Esophagus squamous epithelium (tissue), 4 donors: ENCODE measurements at regions not wholly inside any gene's neighbourhood (a gene's known extent, or its start where the extent isn't known, plus 50 kb on each side); places are given as distances from the start of the nearest gene placed in this dataset.

Experiments
- POLR2A ChIP-seq, 4 donors: fragments of 450-650 bp; IDR thresholded peaks; one replicate each; pipeline ENCODE4 v1.6.1; 2017; ENCODE audit warnings: antibody characterized with exemption in 4 of 4, mild to moderate bottlenecking in 4 of 4, moderate library complexity in 3 of 4
- TF ChIP-seq, protein P1 (sequence below), 6 experiments: fragments of 450-650 bp in 4 of 6; fragments of 200-600 bp in 2 of 6; sonication (generic) in 2 of 6; IDR thresholded peaks; one replicate each; pipeline ENCODE4 v1.5.1; 2016 to 2019; ENCODE audit warnings: antibody characterized with exemption in 6 of 6, mild to moderate bottlenecking in 4 of 6, moderate library complexity in 4 of 6

DNA sequence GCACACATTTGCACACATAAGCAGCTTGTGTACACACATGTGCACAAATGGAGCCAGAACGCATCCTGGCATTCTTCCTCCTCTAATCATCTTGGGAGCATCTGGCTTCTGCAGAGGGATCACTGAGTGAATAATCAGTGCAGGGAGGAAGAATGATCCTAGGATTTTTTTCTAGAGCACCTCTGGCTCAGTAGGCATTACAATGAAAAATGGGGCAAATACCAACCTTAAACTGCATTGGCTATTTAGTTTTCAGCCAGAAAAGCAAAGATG is 205.7 kb upstream of the TCF21 start:
- TF ChIP-seq, protein P1, sequence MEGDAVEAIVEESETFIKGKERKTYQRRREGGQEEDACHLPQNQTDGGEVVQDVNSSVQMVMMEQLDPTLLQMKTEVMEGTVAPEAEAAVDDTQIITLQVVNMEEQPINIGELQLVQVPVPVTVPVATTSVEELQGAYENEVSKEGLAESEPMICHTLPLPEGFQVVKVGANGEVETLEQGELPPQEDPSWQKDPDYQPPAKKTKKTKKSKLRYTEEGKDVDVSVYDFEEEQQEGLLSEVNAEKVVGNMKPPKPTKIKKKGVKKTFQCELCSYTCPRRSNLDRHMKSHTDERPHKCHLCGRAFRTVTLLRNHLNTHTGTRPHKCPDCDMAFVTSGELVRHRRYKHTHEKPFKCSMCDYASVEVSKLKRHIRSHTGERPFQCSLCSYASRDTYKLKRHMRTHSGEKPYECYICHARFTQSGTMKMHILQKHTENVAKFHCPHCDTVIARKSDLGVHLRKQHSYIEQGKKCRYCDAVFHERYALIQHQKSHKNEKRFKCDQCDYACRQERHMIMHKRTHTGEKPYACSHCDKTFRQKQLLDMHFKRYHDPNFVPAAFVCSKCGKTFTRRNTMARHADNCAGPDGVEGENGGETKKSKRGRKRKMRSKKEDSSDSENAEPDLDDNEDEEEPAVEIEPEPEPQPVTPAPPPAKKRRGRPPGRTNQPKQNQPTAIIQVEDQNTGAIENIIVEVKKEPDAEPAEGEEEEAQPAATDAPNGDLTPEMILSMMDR (IDR thresholded peaks at IDR 0.05): no peak
- TF ChIP-seq POLR2A (IDR thresholded peaks at IDR 0.05): no peak
